Erythroblast (primary cell): ENCODE measurements at regions not wholly inside any gene's neighbourhood (a gene's known extent, or its start where the extent isn't known, plus 50 kb on each side); places are given as distances from the start of the nearest gene placed in this dataset.

Source experiments
- GATA1 ChIP-seq: IDR thresholded peaks from 2 replicates; pipeline ENCODE4 v1.6.1; 2011; ENCODE audit warnings: low read depth, mild to moderate bottlenecking, control low read depth, low read length, moderate library complexity
- POLR2A ChIP-seq: IDR thresholded peaks from 2 replicates; pipeline ENCODE4 v1.6.1; 2011; ENCODE audit warnings: mild to moderate bottlenecking, low read length

- no peak for TF ChIP-seq POLR2A
- TF ChIP-seq GATA1: no peak
These were observed 1191.9 kb downstream of the BRD1 start for GRCh38 chr22:48635816-48636215.
